ENCODE measurements at regions not wholly inside any gene's neighbourhood (a gene's known extent, or its start where the extent isn't known, plus 50 kb on each side); places are given as distances from the start of the nearest gene placed in this dataset.

GRCh38 chr18:42289526-42289925 is 334.5 kb downstream of the PIK3C3 start:
- Histone ChIP-seq H3K79me2 (ENCODE audit: control insufficient read depth, low read length) (no peaks in the 10 kb centered on the region), H3F3A (ENCODE audit: control insufficient read depth, insufficient read depth) (no peaks in the 10 kb centered on the region), H3K4me1 (ENCODE audit: control insufficient read depth, low read length) (no peaks in the 10 kb centered on the region), H3K4me3 (ENCODE audit: low read length) (no peak overlapping the region), H4K20me1 (ENCODE audit: control insufficient read depth, insufficient read depth, low read depth, low read length) (no peaks in the 10 kb centered on the region), H3K4me2 (ENCODE audit: low read length) (no peak overlapping the region), H3K9me2 (replicated peaks; ENCODE audit: control insufficient read depth, low read length) (no peaks in the 10 kb centered on the region), H3K9me3 (ENCODE audit: control insufficient read depth, insufficient read depth, low read length) (no peaks in the 10 kb centered on the region), H3K36me3 (ENCODE audit: control insufficient read depth, low read length) (no peaks in the 10 kb centered on the region), H3K27ac (ENCODE audit: low read depth, low read length) (no peak overlapping the region), H3K27me3 (ENCODE audit: control insufficient read depth, low read length) (no peaks in the 10 kb centered on the region)
- no peak for TF ChIP-seq CTCF (IDR thresholded peaks at IDR 0.05; ENCODE audit: low read depth, low read length, poor library complexity, severe bottlenecking)
- no peak for TF ChIP-seq EZH2phosphoT487 (IDR thresholded peaks at IDR 0.05; ENCODE audit: borderline replicate concordance, low read length)

GRCh38 chr18:42290318-42291307 is 335.6 kb downstream of the PIK3C3 start:
- Histone ChIP-seq H3K4me1 (ENCODE audit: control insufficient read depth, low read length) (no peaks in the 10 kb centered on the region), H3K27me3 (ENCODE audit: control insufficient read depth, low read length) (no peaks in the 10 kb centered on the region), H3K9me3 (ENCODE audit: control insufficient read depth, insufficient read depth, low read length) (no peaks in the 10 kb centered on the region), H3K36me3 (ENCODE audit: control insufficient read depth, low read length) (no peaks in the 10 kb centered on the region), H4K20me1 (ENCODE audit: control insufficient read depth, insufficient read depth, low read depth, low read length) (no peaks in the 10 kb centered on the region), H3K27ac (ENCODE audit: low read depth, low read length) (no peak overlapping the region), H3K79me2 (ENCODE audit: control insufficient read depth, low read length) (no peaks in the 10 kb centered on the region), H3K4me3 (ENCODE audit: low read length) (no peak overlapping the region), H3F3A (ENCODE audit: control insufficient read depth, insufficient read depth) (no peaks in the 10 kb centered on the region), H3K9me2 (replicated peaks; ENCODE audit: control insufficient read depth, low read length) (no peaks in the 10 kb centered on the region), H3K4me2 (ENCODE audit: low read length) (no peak overlapping the region)
- TF ChIP-seq CTCF (IDR thresholded peaks at IDR 0.05; ENCODE audit: low read depth, low read length, poor library complexity, severe bottlenecking) (no peak), EZH2phosphoT487 (IDR thresholded peaks at IDR 0.05; ENCODE audit: borderline replicate concordance, low read length) (no peak)

GRCh38 chr18:42292654-42293053 is 337.6 kb downstream of the PIK3C3 start:
- Histone ChIP-seq H3K79me2 (ENCODE audit: control insufficient read depth, low read length) (no peaks in the 10 kb centered on the region), H3K4me3 (ENCODE audit: low read length) (no peak overlapping the region), H3K9me2 (replicated peaks; ENCODE audit: control insufficient read depth, low read length) (no peaks in the 10 kb centered on the region), H3K36me3 (ENCODE audit: control insufficient read depth, low read length) (no peaks in the 10 kb centered on the region), H3K9me3 (ENCODE audit: control insufficient read depth, insufficient read depth, low read length) (no peaks in the 10 kb centered on the region), H3F3A (ENCODE audit: control insufficient read depth, insufficient read depth) (no peaks in the 10 kb centered on the region), H3K27ac (ENCODE audit: low read depth, low read length) (no peak overlapping the region), H3K4me2 (ENCODE audit: low read length) (no peak overlapping the region), H3K27me3 (ENCODE audit: control insufficient read depth, low read length) (no peaks in the 10 kb centered on the region), H3K4me1 (ENCODE audit: control insufficient read depth, low read length) (no peaks in the 10 kb centered on the region), H4K20me1 (ENCODE audit: control insufficient read depth, insufficient read depth, low read depth, low read length) (no peaks in the 10 kb centered on the region)
- TF ChIP-seq CTCF (IDR thresholded peaks at IDR 0.05; ENCODE audit: low read depth, low read length, poor library complexity, severe bottlenecking) (no peak), EZH2phosphoT487 (IDR thresholded peaks at IDR 0.05; ENCODE audit: borderline replicate concordance, low read length) (no peak)

Data from DOHH2 (cell line).